GM19328 (cell line): ENCODE measurements at regions not wholly inside any gene's neighbourhood (a gene's known extent, or its start where the extent isn't known, plus 50 kb on each side); places are given as distances from the start of the nearest gene placed in this dataset.

Experiments
- ATAC-seq: cut with Tn5 transposase; IDR thresholded peaks from one replicate; pipeline ENCODE4 v1.9.1; 2021; ENCODE audit warnings: mild to moderate bottlenecking, moderate library complexity; ENCODE audit not compliant: unreplicated experiment

- ATAC-seq, result no peak
Observed at GRCh38 chr15:92304223-92304975, 89.3 kb upstream of the ST8SIA2 start.

GRCh38 chr15:92305343-92305742 is 88.3 kb upstream of the ST8SIA2 start:
- no peak for ATAC-seq

- ATAC-seq, result no peak
Observed at GRCh38 chr15:92306663-92307062, 87.0 kb upstream of the ST8SIA2 start.

- ATAC-seq, result no peak
Observed at GRCh38 chr15:92315144-92315543, 78.5 kb upstream of the ST8SIA2 start.

GRCh38 chr15:92315595-92316211 is 78.0 kb upstream of the ST8SIA2 start:
- ATAC-seq, result no peak

- no peak for ATAC-seq
Observed at GRCh38 chr15:92316586-92317295, 76.9 kb upstream of the ST8SIA2 start.

- ATAC-seq, result no peak
Observed at GRCh38 chr15:92320012-92320699, 73.5 kb upstream of the ST8SIA2 start.

- no peak for ATAC-seq
Observed at GRCh38 chr15:92322566-92323355, 70.9 kb upstream of the ST8SIA2 start.

- ATAC-seq, result no peak
Observed at GRCh38 chr15:92323525-92323924, 70.2 kb upstream of the ST8SIA2 start.

GRCh38 chr15:92324101-92324963 is 69.3 kb upstream of the ST8SIA2 start:
- ATAC-seq, result no peak

- no peak for ATAC-seq
Observed at GRCh38 chr15:92326236-92326635, 67.4 kb upstream of the ST8SIA2 start.

- no peak for ATAC-seq
Observed at GRCh38 chr15:92327033-92327432, 66.6 kb upstream of the ST8SIA2 start.

GRCh38 chr15:92328207-92328606 is 65.5 kb upstream of the ST8SIA2 start:
- ATAC-seq, result no peak

- no peak for ATAC-seq
Observed at GRCh38 chr15:92332125-92332899, 61.4 kb upstream of the ST8SIA2 start.

GRCh38 chr15:92333709-92334108 is 60.0 kb upstream of the ST8SIA2 start:
- ATAC-seq, result no peak

- no peak for ATAC-seq
Observed at GRCh38 chr15:92336419-92336987, 57.2 kb upstream of the ST8SIA2 start.

- ATAC-seq, result no peak
Observed at GRCh38 chr15:92339361-92339760, 54.3 kb upstream of the ST8SIA2 start.
